ENCODE measurements at regions not wholly inside any gene's neighbourhood (a gene's known extent, or its start where the extent isn't known, plus 50 kb on each side); places are given as distances from the start of the nearest gene placed in this dataset.

GRCh38 chr1:73637264-73637663 is 560.7 kb downstream of the LRRIQ3 start:
- no peak for TF ChIP-seq CTCF (IDR thresholded peaks at IDR 0.05)
- no peak for TF ChIP-seq POLR2A (IDR thresholded peaks at IDR 0.05)
- TF ChIP-seq POLR2AphosphoS5 (IDR thresholded peaks at IDR 0.05), result no peak

All from sigmoid colon (tissue), 4 donors.